Activated T-cell treated with anti-CD3 and anti-CD28 coated beads for 48 hours (primary cell): ENCODE measurements at regions not wholly inside any gene's neighbourhood (a gene's known extent, or its start where the extent isn't known, plus 50 kb on each side); places are given as distances from the start of the nearest gene placed in this dataset.

Source experiments
- DNase-seq: peaks from one replicate; pipeline ENCODE4 v3.0.0-alpha.2; 2020; ENCODE audit warnings: low read depth

GRCh38 chr4:101584306-101584705, 206.2 kb upstream of the BANK1 start:
- DNase-seq = no peak

DNA sequence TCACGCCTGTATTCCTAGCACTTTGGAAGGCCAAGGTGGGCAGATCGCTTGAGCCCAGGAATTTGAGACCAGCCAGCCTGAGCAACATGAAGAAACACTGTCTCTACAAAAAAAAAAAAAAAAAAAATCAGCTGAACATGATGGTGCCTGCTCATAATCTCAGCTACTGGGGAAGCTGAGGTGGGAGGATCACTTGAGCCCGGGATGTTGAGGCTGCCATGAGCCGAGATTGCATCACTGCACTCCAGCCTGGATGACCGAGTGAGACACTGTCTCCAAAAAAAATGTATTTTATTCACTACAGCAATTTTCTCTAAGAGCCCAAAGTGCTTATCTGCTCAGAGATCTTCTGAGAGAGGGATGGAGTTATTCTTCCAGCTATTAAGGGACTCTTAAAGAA, 215.8 kb upstream of the PPP3CA start:
- no peak for DNase-seq

GRCh38 chr4:101556842-101557241, 209.5 kb upstream of the PPP3CA start:
- no peak for DNase-seq

DNA sequence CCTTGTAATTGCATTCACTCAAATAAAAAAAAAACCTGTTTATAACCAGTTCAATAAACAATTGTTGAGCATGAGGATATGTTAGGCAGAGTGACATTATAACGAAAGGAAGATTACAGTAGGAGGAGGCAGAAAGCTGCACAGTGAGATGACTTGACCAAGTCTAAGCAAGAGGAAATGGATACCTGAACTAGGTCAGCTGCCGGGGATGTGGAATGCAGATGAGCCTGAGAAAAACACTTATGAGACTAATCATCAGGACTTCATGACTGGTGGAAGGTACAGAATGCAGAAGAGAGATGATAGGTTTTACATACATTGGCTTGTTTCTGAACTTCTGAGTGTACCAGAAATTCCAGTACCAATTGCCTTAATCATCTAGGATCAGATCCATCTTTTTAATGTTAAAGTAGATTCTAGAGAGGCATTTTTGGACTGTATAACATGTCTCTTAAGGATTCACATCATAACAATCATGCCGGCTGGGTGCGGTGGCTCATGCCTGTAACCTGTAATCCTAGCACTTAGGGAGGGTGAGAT, 208.1 kb upstream of the PPP3CA start:
- no peak for DNase-seq

GRCh38 chr4:101540336-101540735, 193.0 kb upstream of the PPP3CA start:
- no peak for DNase-seq

DNA sequence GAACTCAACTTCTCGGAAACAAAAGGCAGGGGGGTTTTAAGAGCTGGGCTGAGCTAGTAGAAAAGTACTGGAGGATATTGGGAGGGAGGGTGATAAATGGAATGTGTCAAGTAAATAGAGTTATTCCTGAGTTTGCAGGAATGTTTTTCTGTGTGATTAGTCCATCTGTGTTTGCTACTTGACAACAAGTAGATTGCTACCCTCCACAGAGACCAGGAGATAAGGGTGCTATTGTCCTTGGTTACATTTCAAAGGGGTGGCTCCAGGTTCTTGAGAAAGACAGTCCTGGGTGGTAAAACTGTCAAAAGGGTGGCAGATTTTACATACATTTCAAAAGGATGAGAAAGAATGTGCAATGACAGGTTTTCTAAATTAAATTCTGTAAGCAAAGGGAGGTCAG, 181.2 kb upstream of the PPP3CA start:
- no peak for DNase-seq

DNA sequence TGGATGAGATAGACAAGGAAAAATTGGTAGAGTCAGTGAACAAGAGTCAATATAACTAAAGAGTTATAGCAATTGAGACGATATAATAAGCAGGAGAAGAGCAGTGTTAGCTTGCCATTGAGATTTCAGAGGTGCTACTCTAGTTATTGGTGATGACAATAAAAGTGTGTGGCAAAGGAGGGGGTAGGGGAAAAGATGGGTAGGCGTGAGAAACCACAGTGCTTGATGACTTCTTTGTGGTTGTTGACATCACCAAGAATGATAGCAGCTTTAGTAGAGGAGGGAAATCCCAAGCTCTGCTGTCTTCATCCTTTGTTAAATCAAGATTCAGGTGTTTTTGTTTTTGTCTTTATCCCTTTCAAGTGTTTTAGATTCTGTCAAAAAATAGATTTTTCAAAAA, 179.9 kb upstream of the PPP3CA start:
- DNase-seq = peak; percentile 43

DNA sequence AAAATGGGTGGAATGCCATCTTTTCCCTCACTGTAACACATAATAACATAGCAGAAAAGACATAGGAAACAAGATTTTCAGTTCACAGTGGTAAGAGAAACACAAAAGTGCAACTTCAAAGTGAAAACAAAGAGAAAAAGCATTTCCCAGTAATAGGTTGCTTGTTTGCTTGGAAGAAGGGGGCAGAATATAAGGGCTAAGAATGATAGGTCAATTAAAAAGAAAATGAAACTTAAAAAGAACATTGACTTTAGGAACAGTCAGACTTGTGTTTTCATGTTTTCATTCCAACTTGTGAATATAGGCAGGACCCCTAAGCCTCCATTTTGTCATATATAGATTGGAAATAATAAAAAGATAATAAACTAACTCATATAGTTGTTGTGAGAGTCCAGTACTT, 168.2 kb upstream of the PPP3CA start:
- no peak for DNase-seq

DNA sequence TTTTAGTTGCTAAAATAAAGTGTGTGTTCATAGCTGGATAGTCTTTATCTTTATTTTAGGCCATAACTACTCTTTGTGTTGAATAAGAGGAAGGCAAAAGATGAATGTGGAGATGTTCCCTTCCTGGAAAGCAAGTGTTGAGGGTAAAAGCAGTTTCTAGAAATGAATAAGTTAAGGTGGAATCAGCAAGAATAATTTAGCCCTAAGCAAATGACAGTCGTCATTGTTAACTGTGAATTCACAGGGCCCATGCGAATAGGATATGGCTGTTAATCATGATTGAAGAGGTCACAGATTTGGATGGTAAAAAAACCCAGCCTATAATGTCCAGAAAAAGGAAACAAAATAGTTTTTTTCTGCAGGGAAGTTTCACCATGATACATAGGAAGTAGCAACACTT, 167.8 kb upstream of the PPP3CA start:
- DNase-seq = no peak

GRCh38 chr4:101512416-101512815, 165.1 kb upstream of the PPP3CA start:
- DNase-seq = no peak

GRCh38 chr4:101501421-101501820, 154.1 kb upstream of the PPP3CA start:
- no peak for DNase-seq

DNA sequence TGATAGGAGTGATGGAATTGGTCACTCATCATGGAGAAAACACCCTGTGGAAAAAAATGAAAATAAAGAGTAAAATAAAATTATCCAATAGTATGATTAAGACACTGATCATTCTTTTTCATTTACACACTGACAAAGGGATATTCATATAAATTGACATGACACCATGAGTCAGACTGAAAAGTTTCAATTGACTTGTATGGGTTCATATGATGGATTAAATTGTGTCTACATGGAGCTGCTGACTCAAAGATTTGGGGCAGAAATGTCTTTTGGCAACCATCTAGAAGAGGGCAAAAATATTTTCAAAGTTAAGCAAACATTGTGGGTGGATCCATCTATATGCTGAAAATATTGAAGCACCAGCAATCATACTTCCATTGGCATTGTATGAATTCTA, 153.4 kb upstream of the PPP3CA start:
- no peak for DNase-seq

DNA sequence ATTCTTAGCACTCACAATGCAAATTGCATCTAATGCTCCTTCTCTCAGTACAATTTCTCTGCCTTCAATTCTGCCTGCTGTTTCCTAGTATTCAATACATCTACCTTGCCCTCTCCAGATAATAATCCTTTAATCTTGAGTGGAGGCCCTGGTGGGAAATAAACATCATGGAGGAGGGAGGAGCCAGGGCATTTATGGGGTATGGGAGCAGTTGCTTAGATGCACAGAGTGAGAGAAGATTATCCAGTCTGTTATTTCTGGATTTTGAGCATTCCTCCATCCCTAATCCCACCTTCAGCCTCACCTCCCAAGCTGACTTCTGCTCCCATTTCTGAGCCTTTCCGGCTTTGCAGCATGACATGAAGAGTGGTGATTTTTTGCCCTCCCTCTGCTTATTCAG, 127.9 kb upstream of the PPP3CA start:
- no peak for DNase-seq

DNA sequence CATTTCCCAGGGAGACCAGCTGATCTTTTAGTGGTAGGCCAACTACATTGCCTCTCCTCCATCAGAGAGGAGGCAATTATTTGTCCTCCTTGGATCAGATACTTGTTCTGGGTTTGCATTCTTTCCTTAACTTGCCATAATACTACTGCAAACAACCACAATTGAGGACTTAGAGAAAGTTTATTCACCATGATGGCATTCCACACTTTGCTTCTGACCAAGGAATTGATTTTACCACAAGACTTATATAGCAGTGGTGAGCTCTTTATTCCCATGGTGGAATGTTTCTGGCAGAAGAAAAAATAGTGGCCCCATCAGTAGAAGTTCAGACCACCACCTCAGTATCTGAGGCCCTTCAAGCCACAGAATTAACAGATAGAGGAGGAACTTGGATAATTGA, 123.9 kb upstream of the PPP3CA start:
- DNase-seq = no peak

DNA sequence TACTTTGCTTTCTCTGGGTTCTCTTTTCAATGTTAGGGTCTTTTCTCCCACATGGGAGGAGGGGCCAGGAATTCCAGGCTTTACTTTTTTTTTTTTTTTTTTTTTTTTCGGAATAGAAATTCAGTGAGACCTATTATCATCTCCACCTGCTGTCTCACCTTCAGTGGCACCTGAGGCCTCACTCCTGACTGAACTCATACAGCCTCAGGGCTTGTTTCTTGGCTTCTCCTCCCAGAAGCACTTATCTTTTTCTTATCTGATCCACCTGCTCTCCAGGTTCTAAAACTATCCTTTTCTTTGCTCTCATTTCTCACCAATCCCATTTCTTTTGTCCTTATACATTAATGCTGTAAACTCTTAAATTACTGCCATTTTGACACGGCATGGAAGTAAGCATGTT, 117.3 kb upstream of the PPP3CA start:
- DNase-seq = no peak

DNA sequence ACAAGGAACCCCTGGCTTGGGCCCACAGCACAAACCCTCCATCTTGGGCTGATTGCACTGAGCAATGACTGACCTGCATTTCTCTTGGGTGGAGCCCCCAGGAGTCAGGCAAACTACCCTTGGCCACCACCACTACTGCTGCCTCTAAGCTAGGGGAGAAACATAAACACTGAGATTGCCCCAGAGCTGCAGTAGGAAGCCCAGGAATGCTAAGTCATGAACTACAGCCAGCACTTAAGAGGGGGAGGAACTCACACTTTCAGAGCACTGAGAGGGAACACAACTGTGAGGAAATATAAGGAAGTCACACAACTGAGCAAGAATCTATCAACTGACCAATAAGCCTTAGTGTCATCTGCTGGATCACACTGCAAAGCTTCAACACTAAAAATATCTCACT, 111.6 kb upstream of the PPP3CA start:
- DNase-seq = no peak

- no peak for DNase-seq
Observed at GRCh38 chr4:101458473-101458872, 111.1 kb upstream of the PPP3CA start.

GRCh38 chr4:101451086-101451485, 103.8 kb upstream of the PPP3CA start:
- no peak for DNase-seq

DNA sequence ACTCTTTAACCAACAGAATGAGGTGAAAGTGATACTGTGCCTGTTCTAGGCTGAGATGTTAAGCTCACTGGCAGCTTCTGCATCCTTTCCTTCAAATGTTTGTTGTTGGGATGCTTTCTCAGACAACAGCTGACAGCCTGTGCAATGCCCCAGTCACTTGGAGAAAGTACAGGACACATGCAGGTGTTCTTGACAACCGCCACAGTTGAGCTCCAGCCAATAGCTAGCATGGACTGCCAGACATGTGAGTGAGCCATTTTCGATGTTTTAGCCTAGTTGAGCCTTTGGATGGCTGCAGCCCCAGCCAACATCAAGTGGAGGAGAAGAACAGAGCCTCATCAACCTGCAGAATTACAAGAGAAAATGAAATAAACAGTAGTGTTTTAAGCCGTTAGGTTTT, 94.1 kb upstream of the PPP3CA start:
- DNase-seq = no peak

DNA sequence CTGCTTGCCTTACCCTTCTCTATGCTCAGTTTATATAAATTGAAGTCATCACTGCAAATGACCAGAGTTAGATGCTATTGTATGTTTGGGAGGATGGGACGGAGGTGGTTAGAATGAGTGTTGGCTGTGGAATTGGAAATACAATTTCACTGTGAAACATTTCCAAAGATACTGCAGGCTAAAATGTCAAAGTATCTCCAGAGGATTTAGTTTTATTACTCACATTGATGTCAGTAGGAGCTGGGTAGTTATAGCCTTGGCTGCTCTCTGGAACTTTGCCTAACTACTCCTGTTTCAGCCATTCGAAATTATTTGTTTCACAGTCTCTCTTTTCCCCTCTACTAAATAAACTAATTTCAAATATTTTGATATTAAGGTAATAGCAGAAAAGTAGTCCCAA, 92.6 kb upstream of the PPP3CA start:
- DNase-seq = no peak

DNA sequence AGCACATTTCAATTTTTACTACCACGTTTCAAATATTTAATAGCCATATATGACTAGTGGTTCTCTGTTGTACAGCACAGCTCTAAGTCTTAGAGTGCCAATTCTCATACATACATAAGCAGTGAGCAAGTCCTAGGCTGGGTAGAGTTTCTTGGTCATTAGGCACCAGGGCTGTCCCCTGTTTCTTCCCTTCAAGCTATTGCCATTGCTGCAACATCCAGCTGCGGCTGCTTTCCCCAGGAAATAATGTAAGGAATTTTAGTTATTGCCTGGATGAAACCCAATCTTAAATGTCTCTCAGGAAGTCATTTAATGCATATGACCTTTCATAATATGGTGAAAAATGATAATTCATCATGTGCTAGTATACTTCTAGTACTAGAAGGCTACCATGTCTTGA, 74.1 kb upstream of the PPP3CA start:
- no peak for DNase-seq

- DNase-seq = no peak
Observed at GRCh38 chr4:101420661-101421060, 73.3 kb upstream of the PPP3CA start.

- no peak for DNase-seq
Observed at GRCh38 chr4:101419336-101420135, 72.2 kb upstream of the PPP3CA start.

DNA sequence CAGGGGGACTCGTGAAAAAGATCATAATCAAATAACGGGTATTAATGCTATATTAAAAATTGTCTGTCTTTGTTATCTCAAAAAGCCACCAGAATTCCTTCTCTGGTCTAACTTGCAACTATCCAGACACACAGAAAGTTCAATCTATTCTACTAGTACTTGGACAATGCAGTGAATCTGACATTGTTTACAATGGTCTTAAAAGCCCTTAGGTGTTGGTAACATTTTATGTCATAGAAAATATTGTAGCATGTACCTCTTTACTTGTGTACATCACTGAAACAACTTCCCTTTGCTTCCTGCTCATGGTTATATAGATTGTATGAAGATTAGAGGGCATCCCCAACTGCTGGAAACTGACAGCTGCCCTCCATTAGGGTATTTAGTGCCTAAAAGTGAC, 71.1 kb upstream of the PPP3CA start:
- DNase-seq = no peak
